ENCODE measurements at regions not wholly inside any gene's neighbourhood (a gene's known extent, or its start where the extent isn't known, plus 50 kb on each side); places are given as distances from the start of the nearest gene placed in this dataset.

DNA sequence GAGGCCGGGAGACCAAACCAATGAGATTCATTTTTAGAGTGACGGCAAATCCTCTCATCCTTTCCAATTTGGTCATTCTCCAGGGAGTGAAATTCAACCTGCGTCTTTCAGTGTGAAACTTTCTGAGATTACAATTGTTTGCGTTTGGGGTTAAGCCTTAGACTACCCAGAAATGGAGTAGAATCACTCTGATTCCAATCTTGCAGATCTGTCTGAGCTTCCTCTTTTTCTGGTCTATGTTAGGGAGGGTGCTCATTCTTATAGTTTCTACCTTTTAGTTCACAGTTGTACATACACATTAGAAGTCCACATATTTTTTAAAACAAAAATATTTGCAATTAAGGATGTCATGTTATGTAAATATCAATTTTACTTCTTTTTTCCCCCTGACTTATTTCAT, 183.0 kb upstream of the PHACTR1 start:
- TF ChIP-seq CTCF (IDR thresholded peaks at IDR 0.05; ENCODE audit: poor library complexity, severe bottlenecking) = no peak
- ATAC-seq (ENCODE audit: low read depth) (no peak), DNase-seq (ENCODE audit: low spot score) (no peak)
- no peaks in the 10 kb centered on the region for H3K9me3 ChIP-seq (ENCODE audit: severe bottlenecking)
- H3K4me1 ChIP-seq (ENCODE audit: insufficient read depth, poor library complexity, severe bottlenecking) = no peaks in the 10 kb centered on the region
- no peak overlapping the region for H3K4me3 ChIP-seq (ENCODE audit: severe bottlenecking)
- no peaks in the 10 kb centered on the region for H3K27me3 ChIP-seq (ENCODE audit: insufficient read depth, poor library complexity, severe bottlenecking)
- no peaks in the 10 kb centered on the region for H3K36me3 ChIP-seq (ENCODE audit: low read depth)
- no peak overlapping the region for H3K27ac ChIP-seq (ENCODE audit: poor library complexity, severe bottlenecking)

DNA sequence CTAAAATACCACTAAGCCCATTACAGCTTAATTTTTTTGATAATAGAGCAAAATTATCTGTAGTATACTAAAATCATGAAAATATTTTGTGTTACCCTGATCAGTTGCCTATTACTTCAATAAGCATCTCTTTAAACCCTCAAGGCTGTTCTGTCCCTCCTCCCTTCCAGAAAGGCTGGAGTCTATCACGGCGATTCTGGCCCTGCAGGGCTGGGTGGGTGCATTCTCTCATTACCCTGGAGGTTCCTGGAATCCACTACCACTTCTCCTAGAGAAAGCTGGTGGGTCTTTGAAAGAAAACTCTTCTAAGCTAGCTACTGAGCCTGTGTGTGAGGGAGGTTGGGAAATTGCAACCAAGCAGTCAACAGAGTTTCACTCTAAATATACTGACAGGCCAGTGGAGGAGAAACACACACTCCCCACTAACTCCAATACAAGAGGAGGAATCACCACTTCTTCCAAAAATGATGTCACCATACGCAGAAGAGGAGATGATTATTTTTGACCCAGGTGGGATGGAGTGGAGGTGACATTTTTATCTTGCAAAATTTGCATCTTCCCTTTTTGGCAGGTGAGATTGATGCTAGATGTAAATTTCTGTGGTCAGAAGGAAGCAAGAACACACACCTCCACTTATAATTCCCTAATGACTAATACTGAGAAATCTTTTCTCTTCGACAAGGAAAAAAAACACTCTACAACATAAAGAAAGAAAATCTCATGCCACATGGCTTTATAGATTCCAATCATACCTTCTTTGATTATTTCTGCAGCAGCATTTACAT, 182.3 kb upstream of the PHACTR1 start:
- TF ChIP-seq CTCF (IDR thresholded peaks at IDR 0.05; ENCODE audit: poor library complexity, severe bottlenecking) = no peak
- Histone ChIP-seq H3K9me3 (ENCODE audit: severe bottlenecking) (no peaks in the 10 kb centered on the region), H3K36me3 (ENCODE audit: low read depth) (no peaks in the 10 kb centered on the region), H3K4me3 (ENCODE audit: severe bottlenecking) (no peak overlapping the region), H3K27ac (ENCODE audit: poor library complexity, severe bottlenecking) (no peak overlapping the region), H3K27me3 (ENCODE audit: insufficient read depth, poor library complexity, severe bottlenecking) (no peaks in the 10 kb centered on the region), H3K4me1 (ENCODE audit: insufficient read depth, poor library complexity, severe bottlenecking) (no peaks in the 10 kb centered on the region)
- DNase-seq (ENCODE audit: low spot score) = no peak
- no peak for ATAC-seq (ENCODE audit: low read depth)

DNA sequence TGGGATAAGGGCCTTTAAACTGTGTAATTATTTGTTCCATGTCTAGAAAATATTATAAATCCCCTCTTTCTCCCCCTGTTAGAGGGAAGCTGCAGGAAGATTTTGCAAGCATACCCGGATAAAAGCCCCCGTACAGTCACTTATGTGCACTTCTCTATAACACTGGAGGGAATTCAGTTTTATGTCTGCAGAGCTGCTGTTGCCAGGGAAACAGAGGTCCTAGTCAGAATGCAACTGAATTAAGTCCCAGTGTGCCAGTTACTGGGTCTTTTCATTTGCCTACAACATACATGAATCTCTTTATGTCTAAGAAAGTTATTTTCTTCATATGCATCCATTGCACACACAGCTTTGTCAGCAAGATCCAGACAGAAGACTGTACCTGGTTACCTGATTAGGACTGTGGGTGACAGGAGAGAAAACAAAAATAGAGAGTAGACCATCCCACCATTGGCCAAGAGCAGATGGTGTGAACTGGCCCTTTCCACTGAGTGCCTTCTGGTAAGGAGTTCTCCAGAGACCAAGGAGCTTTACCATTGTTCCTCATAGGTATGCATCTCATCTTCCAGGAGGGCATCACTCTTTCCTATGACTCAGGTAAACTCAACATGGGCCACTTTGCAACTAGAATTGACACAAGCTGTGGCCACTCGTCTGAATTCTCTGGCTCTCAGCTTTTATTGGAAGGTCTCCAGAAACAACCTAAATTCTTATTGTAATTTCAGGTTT, 180.8 kb upstream of the PHACTR1 start:
- Histone ChIP-seq H3K27me3 (ENCODE audit: insufficient read depth, poor library complexity, severe bottlenecking) (no peaks in the 10 kb centered on the region), H3K9me3 (ENCODE audit: severe bottlenecking) (no peaks in the 10 kb centered on the region), H3K4me1 (ENCODE audit: insufficient read depth, poor library complexity, severe bottlenecking) (no peaks in the 10 kb centered on the region), H3K36me3 (ENCODE audit: low read depth) (no peaks in the 10 kb centered on the region), H3K4me3 (ENCODE audit: severe bottlenecking) (no peak overlapping the region), H3K27ac (ENCODE audit: poor library complexity, severe bottlenecking) (no peak overlapping the region)
- no peak for TF ChIP-seq CTCF (IDR thresholded peaks at IDR 0.05; ENCODE audit: poor library complexity, severe bottlenecking)
- ATAC-seq (ENCODE audit: low read depth) (no peak), DNase-seq (ENCODE audit: low spot score) (no peak)

DNA sequence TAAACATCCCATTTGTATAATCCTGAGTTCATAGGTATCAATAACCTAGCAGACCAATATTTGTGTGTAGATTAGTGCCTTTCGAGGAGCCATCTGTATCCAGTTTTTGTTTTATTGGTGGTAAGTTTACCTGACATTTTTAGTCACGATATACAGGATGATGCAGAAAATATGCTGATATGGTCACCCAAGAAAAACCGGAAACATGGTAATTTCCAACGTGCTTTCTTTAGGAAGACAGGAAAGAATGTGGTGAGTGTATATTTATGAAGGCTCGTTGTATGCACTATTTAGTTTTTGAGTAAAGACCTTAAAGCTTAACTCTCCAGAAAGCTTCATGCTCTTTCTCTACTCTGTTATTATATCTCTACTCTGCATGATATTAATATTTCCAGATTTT, 180.2 kb upstream of the PHACTR1 start:
- ATAC-seq (ENCODE audit: low read depth) (no peak), DNase-seq (ENCODE audit: low spot score) (no peak)
- Histone ChIP-seq H3K9me3 (ENCODE audit: severe bottlenecking) (no peaks in the 10 kb centered on the region), H3K27me3 (ENCODE audit: insufficient read depth, poor library complexity, severe bottlenecking) (no peaks in the 10 kb centered on the region), H3K4me1 (ENCODE audit: insufficient read depth, poor library complexity, severe bottlenecking) (no peaks in the 10 kb centered on the region), H3K36me3 (ENCODE audit: low read depth) (no peaks in the 10 kb centered on the region), H3K4me3 (ENCODE audit: severe bottlenecking) (no peak overlapping the region), H3K27ac (ENCODE audit: poor library complexity, severe bottlenecking) (no peak overlapping the region)
- TF ChIP-seq CTCF (IDR thresholded peaks at IDR 0.05; ENCODE audit: poor library complexity, severe bottlenecking) = no peak

GRCh38 chr6:12537389-12537788, 179.2 kb upstream of the PHACTR1 start:
- ATAC-seq (ENCODE audit: low read depth) = no peak
- no peak for DNase-seq (ENCODE audit: low spot score)
- TF ChIP-seq CTCF (IDR thresholded peaks at IDR 0.05; ENCODE audit: poor library complexity, severe bottlenecking) = no peak

More at GRCh38 chr6:12537389-12537788, 179.2 kb upstream of the PHACTR1 start:
- H3K27ac ChIP-seq (ENCODE audit: poor library complexity, severe bottlenecking) = no peak overlapping the region
- H3K27me3 ChIP-seq (ENCODE audit: insufficient read depth, poor library complexity, severe bottlenecking) = no peaks in the 10 kb centered on the region
- no peaks in the 10 kb centered on the region for H3K36me3 ChIP-seq (ENCODE audit: low read depth)
- no peaks in the 10 kb centered on the region for H3K9me3 ChIP-seq (ENCODE audit: severe bottlenecking)
- no peaks in the 10 kb centered on the region for H3K4me1 ChIP-seq (ENCODE audit: insufficient read depth, poor library complexity, severe bottlenecking)
- H3K4me3 ChIP-seq (ENCODE audit: severe bottlenecking) = no peak overlapping the region
